Choroid plexus epithelial cell (primary cell): ENCODE measurements at regions not wholly inside any gene's neighbourhood (a gene's known extent, or its start where the extent isn't known, plus 50 kb on each side); places are given as distances from the start of the nearest gene placed in this dataset.

Source experiments
- DNase-seq: peaks from one replicate; pipeline ENCODE4 v3.0.0-alpha.2; 2010; ENCODE audit warnings: low read depth
- H3K4me3 ChIP-seq: 2 replicates; pipeline ENCODE4 v1.5.1; 2011; ENCODE audit warnings: low read depth, mild to moderate bottlenecking, control low read depth, low read length, moderate library complexity
- TF ChIP-seq, protein P1 (sequence below): conservative IDR thresholded peaks from 2 replicates; pipeline ENCODE4 v1.5.1; 2011; ENCODE audit warnings: low read depth, mild to moderate bottlenecking, control low read depth, inconsistent platforms, low read length, moderate library complexity

- no peak for DNase-seq
- no peak overlapping the region for H3K4me3 ChIP-seq
- TF ChIP-seq, protein P1, sequence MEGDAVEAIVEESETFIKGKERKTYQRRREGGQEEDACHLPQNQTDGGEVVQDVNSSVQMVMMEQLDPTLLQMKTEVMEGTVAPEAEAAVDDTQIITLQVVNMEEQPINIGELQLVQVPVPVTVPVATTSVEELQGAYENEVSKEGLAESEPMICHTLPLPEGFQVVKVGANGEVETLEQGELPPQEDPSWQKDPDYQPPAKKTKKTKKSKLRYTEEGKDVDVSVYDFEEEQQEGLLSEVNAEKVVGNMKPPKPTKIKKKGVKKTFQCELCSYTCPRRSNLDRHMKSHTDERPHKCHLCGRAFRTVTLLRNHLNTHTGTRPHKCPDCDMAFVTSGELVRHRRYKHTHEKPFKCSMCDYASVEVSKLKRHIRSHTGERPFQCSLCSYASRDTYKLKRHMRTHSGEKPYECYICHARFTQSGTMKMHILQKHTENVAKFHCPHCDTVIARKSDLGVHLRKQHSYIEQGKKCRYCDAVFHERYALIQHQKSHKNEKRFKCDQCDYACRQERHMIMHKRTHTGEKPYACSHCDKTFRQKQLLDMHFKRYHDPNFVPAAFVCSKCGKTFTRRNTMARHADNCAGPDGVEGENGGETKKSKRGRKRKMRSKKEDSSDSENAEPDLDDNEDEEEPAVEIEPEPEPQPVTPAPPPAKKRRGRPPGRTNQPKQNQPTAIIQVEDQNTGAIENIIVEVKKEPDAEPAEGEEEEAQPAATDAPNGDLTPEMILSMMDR = no peak
Observed at GRCh38 chr6:15839969-15840541, 177.2 kb upstream of the DTNBP1 start.

DNA sequence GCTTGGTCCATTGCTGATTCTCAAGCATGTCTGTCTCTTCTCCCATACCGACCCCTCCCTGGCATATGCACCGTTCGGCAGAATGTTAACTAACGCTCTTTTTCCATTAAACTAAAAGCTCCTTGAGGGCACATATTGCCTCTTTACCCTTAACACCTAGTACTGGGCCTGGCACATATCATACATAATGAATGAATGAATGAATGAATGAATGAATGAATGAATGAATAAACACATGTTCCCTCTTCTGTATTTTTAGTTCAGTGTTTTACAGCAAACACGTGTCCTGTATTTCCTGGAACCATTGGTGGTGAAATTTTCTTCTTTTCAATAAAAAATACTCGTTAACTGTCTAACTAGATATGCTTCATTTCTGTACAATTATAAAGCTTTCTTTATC lies 174.4 kb upstream of the DTNBP1 start:
- TF ChIP-seq, protein P1 = no peak
- no peak overlapping the region for H3K4me3 ChIP-seq
- DNase-seq = no peak

- H3K4me3 ChIP-seq = no peak overlapping the region
- DNase-seq = no peak
- TF ChIP-seq, protein P1 = no peak
Observed at GRCh38 chr6:15832841-15833240, 170.0 kb upstream of the DTNBP1 start.

DNA sequence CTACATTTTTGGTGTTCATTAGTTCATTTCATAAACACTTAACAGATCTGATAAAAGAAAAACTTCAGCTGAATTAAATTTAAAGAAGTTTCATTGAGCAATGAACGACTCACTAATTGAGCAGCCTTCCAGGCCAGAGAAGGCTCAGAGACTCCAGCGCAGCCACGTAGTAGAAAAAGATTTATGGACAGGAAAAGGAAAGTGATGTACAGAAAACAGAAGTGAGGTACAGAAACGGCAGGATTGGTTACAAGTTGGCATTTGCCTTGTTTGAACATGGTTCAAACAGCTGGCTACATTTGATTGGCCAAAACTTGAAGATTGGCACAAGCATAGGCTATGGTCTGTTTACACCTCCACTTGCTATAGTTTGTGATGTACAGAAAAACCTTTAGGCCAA lies 166.3 kb upstream of the DTNBP1 start:
- no peak for DNase-seq
- H3K4me3 ChIP-seq = no peak overlapping the region
- TF ChIP-seq, protein P1 = no peak

DNA sequence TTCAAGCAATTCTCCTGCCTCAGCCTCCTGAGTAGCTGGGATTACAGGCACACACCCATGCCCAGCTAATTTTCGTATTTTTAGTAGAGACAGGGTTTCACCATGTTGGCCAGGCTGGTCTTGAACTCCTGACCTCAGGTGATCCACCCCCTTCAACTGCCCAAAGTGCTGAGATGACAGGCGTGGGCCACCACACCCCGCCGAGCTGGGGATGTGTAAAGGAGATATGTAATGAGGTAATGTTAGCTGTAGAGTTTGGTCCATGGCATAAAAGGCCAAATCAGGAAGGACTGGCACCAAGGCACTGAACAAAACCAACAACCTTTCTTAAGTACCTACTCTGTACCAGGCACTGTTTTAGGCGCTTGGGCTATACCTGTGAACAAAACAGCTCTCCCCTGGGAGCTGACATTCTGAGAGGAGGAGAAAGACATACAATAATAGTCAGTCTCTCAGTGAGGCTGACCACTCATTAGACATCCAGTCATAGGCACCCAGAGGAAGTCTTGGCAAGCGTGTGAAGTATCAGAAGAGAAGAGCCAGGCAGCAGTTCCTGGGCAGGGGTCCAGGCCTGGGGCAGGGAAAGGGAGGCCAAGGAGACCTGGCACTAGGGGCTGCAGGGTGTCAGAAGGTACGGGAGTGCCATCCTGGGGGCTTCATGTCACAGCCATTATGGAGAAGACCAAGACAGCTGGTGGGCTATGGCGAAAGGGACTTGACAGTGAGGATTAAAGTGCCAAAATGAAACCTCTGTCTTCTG lies 164.8 kb upstream of the DTNBP1 start:
- TF ChIP-seq, protein P1 = no peak
- DNase-seq = no peak
- H3K4me3 ChIP-seq = no peak overlapping the region

GRCh38 chr6:15826814-15827318 lies 164.0 kb upstream of the DTNBP1 start:
- H3K4me3 ChIP-seq = no peak overlapping the region
- TF ChIP-seq, protein P1 = no peak
- DNase-seq = no peak
